HEK293T (cell line): ENCODE measurements at regions not wholly inside any gene's neighbourhood (a gene's known extent, or its start where the extent isn't known, plus 50 kb on each side); places are given as distances from the start of the nearest gene placed in this dataset.

ENCODE experiments used
- CTCF ChIA-PET: fragments of 350-600 bp; formaldehyde crosslinking; extraction: SDS; loops from one replicate; lab custom pipeline; 2021; ENCODE audit warnings: antibody characterized with exemption, inconsistent platforms; lab: Yijun Ruan, JAX
- POLR2A ChIA-PET: fragments of 350-600 bp; formaldehyde crosslinking; extraction: SDS; loops from one replicate; lab custom pipeline; 2020; ENCODE audit warnings: antibody characterized with exemption, inconsistent platforms; lab: Yijun Ruan, JAX
- DNase-seq: peaks from one replicate; pipeline ENCODE4 v3.0.0; 2012; ENCODE audit warnings: mixed read lengths; ENCODE audit errors: extremely low spot score
- ARNT ChIP-seq: fragments of 450-650 bp; IDR thresholded peaks from 2 replicates; pipeline ENCODE4 v1.6.1; 2017; ENCODE audit warnings: mild to moderate bottlenecking
- BHLHE40 ChIP-seq: fragments of 450-650 bp; IDR thresholded peaks from 2 replicates; pipeline ENCODE4 v1.6.1; 2016; ENCODE audit warnings: mild to moderate bottlenecking, moderate library complexity, borderline replicate concordance
- CTBP1 ChIP-seq: fragments of 450-650 bp; IDR thresholded peaks from 2 replicates; pipeline ENCODE4 v1.6.1; 2016; ENCODE audit warnings: borderline replicate concordance
- ELF4 ChIP-seq: fragments of 450-650 bp; IDR thresholded peaks from 2 replicates; pipeline ENCODE4 v1.6.1; 2017; ENCODE audit warnings: antibody characterized with exemption
- FOXA1 ChIP-seq: fragments of 450-650 bp; IDR thresholded peaks from 2 replicates; pipeline ENCODE4 v1.6.1; 2016; ENCODE audit warnings: mild to moderate bottlenecking
- FOXK2 ChIP-seq: fragments of 450-650 bp; IDR thresholded peaks from 2 replicates; pipeline ENCODE4 v1.6.1; 2016; ENCODE audit warnings: mild to moderate bottlenecking
- FOXM1 ChIP-seq: fragments of 450-650 bp; IDR thresholded peaks from 2 replicates; pipeline ENCODE4 v1.6.1; 2017; ENCODE audit warnings: mild to moderate bottlenecking, borderline replicate concordance
- HDGF ChIP-seq: fragments of 450-650 bp; IDR thresholded peaks from 2 replicates; pipeline ENCODE4 v1.6.1; 2017; ENCODE audit warnings: antibody characterized with exemption, borderline replicate concordance
- L3MBTL2 ChIP-seq: fragments of 450-650 bp; conservative IDR thresholded peaks from 2 replicates; pipeline ENCODE4 v1.6.1; 2016; ENCODE audit warnings: mild to moderate bottlenecking
- LEF1 ChIP-seq: fragments of 450-650 bp; IDR thresholded peaks from 2 replicates; pipeline ENCODE4 v1.6.1; 2017; ENCODE audit warnings: mild to moderate bottlenecking, borderline replicate concordance
- NFRKB ChIP-seq: fragments of 450-650 bp; IDR thresholded peaks from 2 replicates; pipeline ENCODE4 v1.6.1; 2016; ENCODE audit warnings: mild to moderate bottlenecking, moderate library complexity
- SP1 ChIP-seq: fragments of 450-650 bp; IDR thresholded peaks from 2 replicates; pipeline ENCODE4 v1.6.1; 2017
- SUZ12 ChIP-seq: fragments of 450-650 bp; IDR thresholded peaks from 2 replicates; pipeline ENCODE4 v1.6.1; 2016; ENCODE audit warnings: mild to moderate bottlenecking
- TARDBP ChIP-seq: fragments of 450-650 bp; IDR thresholded peaks from 2 replicates; pipeline ENCODE4 v1.6.1; 2016
- ZNF384 ChIP-seq: fragments of 450-650 bp; IDR thresholded peaks from 2 replicates; pipeline ENCODE4 v1.6.1; 2016
- TF ChIP-seq, protein P1 (sequence below): fragments of 450-650 bp; IDR thresholded peaks from 2 replicates; pipeline ENCODE4 v1.6.1; 2016

DNA sequence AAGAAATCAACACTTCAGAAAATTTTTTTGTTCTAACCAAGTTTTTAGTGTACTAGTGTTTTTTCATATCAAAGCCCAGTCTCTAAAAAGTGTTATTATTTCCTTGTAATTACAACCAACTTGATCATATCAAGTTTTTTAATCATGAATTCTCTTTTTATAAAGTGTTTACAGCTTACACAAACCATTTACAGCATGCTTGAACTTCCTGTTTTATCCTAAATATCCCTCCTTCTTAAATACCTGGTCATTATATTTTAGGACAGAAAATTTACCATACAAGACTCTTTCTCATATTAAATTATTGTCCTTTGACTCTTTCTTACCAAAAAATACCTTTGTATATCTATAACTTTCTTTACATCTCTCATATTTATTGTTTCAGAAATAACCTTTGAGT, 89.4 kb upstream of the NPY2R start:
- TF ChIP-seq SUZ12 (no peak), HDGF (no peak), LEF1 (no peak), FOXA1 (no peak), CTBP1 (no peak), BHLHE40 (no peak), TARDBP (no peak)
- ChIA-PET CTCF (no interaction called here), POLR2A (no interaction called here)
- no peak for DNase-seq

DNA sequence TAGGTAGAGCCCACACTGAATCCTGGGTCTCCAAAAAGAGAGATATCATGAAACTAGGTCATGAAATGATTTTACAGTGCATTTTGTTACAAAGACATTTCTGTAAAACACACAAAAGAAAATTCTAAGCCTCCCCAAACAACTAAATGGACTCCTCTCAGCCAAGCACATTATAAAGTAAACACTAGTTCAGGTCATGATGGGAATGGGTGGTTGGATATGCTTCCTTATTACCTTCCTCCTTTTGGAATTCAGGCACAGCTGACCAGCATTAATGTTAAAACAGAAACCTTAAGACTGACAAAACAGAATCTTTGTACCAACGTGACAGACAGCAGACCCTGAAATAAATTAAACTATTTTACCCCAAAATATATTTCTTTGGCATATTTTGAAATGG, 87.9 kb upstream of the NPY2R start:
- no peak for DNase-seq
- no peak for TF ChIP-seq ZNF384
- TF ChIP-seq SP1 = no peak
- POLR2A ChIA-PET = no interaction called here
- CTCF ChIA-PET = no interaction called here

DNA sequence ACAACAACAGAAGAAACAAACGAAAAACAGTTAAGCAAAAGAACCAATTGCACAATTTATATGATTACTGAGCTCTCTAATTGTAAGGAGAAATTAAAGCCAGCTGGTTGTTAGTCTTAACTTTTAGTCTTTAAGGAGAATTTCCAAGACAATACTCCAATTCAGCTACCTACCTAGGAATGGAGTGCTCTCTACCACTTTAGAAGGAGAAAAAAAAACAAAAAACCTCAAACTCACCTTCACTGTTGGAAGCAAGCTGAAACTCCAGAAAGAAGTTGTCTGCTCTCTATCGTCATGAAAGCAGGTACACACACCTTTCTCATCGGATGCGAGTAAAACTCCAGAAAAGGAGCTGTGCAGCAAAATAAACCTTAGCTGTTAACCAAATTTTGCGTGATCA, 86.1 kb upstream of the NPY2R start:
- no peak for DNase-seq
- no peak for TF ChIP-seq FOXA1
- TF ChIP-seq L3MBTL2 = no peak
- no peak for TF ChIP-seq CTBP1
- TF ChIP-seq SP1 = no peak
- TF ChIP-seq NFRKB = no peak
- TF ChIP-seq BHLHE40 = no peak
- TF ChIP-seq ZNF384 = no peak
- no peak for TF ChIP-seq FOXK2
- TF ChIP-seq ELF4 = no peak
- TF ChIP-seq, protein P1, sequence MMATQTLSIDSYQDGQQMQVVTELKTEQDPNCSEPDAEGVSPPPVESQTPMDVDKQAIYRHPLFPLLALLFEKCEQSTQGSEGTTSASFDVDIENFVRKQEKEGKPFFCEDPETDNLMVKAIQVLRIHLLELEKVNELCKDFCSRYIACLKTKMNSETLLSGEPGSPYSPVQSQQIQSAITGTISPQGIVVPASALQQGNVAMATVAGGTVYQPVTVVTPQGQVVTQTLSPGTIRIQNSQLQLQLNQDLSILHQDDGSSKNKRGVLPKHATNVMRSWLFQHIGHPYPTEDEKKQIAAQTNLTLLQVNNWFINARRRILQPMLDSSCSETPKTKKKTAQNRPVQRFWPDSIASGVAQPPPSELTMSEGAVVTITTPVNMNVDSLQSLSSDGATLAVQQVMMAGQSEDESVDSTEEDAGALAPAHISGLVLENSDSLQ = no peak
- TF ChIP-seq HDGF = no peak
- no peak for TF ChIP-seq LEF1
- no peak for TF ChIP-seq TARDBP
- no peak for TF ChIP-seq SUZ12
- POLR2A ChIA-PET = no interaction called here
- CTCF ChIA-PET = no interaction called here

DNA sequence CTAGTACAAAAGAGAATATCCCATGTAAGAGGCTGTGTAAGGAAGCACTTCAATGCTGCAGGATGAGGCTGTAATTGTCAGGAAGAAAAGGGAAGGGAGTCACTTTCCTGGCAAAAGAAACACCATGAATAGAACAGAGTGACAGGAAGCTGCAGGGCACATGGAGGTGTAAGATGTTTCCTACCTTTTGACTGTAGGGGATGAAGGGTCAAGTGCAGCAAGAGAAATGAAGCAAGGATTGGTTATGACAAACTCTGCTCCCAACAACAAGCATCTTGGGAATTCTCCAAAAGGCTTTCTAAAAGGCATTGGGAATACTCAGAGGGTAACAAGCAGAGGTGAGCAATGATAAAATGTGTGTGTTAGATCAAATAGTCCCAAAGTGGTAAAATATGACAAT, 74.3 kb upstream of the NPY2R start:
- ChIA-PET POLR2A (no interaction called here), CTCF (no interaction called here)
- no peak for DNase-seq
- TF ChIP-seq ZNF384 (no peak), ARNT (no peak)

DNA sequence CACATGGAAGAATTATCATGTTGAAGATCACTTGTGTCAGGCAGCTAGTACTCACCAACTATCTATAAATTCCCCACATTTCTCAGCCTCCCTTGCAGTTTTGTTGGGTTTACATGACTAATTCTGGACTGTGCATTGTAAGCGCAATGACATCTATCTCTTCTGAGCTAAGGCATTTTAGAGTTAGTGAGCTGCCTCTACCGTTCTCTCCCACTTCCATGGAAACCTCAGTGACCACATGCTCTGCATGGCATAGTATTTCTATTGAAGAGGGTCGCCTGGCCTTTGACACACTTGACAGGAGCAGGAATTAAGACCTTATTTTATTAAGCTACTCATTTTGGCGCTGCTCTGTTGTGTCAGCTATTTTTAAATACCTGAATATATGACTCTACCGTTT, 67.5 kb upstream of the NPY2R start:
- DNase-seq = no peak
- ChIA-PET POLR2A (no interaction called here), CTCF (no interaction called here)
- no peak for TF ChIP-seq LEF1
- TF ChIP-seq ZNF384 = no peak
- TF ChIP-seq TARDBP = no peak
- TF ChIP-seq FOXA1 = no peak
- TF ChIP-seq SUZ12 = no peak
- TF ChIP-seq NFRKB = no peak
- no peak for TF ChIP-seq BHLHE40
- TF ChIP-seq ELF4 = no peak
- no peak for TF ChIP-seq CTBP1
- TF ChIP-seq, protein P1 = no peak
- TF ChIP-seq ARNT = no peak
- TF ChIP-seq SP1 = no peak
- TF ChIP-seq HDGF = no peak
- TF ChIP-seq FOXK2 = no peak
- TF ChIP-seq FOXM1 = no peak
- TF ChIP-seq L3MBTL2 = no peak

DNA sequence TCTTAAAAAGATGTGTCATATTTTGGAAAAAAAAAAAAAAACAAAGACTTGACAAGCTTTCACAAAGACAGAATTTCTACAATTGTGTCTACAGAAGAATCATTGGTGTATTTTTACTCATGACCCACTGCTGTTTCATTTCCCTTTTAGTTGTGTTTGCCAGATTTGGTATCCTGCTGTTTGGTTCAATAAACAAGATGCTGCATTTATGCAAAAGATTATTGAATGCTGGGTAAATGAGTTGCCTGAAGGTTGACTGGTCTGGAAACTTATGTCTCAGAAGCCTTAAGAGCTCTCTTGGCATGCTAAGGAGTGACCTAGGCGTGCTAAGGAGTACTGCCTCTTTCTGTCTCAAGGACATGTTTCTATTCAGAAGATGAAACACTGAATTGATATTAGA, 64.9 kb upstream of the NPY2R start:
- POLR2A ChIA-PET = no interaction called here
- CTCF ChIA-PET = no interaction called here
- no peak for DNase-seq
- TF ChIP-seq LEF1 (no peak), NFRKB (no peak), TARDBP (no peak)
